Esophagus squamous epithelium (tissue), 4 donors: ENCODE measurements at regions not wholly inside any gene's neighbourhood (a gene's known extent, or its start where the extent isn't known, plus 50 kb on each side); places are given as distances from the start of the nearest gene placed in this dataset.

Experiments used
- POLR2A ChIP-seq, 4 donors: fragments of 450-650 bp; IDR thresholded peaks; one replicate each; pipeline ENCODE4 v1.6.1; 2017; ENCODE audit warnings: antibody characterized with exemption in 4 of 4, mild to moderate bottlenecking in 4 of 4, moderate library complexity in 3 of 4
- TF ChIP-seq, protein P1 (sequence below), 6 experiments: fragments of 450-650 bp in 4 of 6; fragments of 200-600 bp in 2 of 6; sonication (generic) in 2 of 6; IDR thresholded peaks; one replicate each; pipeline ENCODE4 v1.5.1; 2016 to 2019; ENCODE audit warnings: antibody characterized with exemption in 6 of 6, mild to moderate bottlenecking in 4 of 6, moderate library complexity in 4 of 6

DNA sequence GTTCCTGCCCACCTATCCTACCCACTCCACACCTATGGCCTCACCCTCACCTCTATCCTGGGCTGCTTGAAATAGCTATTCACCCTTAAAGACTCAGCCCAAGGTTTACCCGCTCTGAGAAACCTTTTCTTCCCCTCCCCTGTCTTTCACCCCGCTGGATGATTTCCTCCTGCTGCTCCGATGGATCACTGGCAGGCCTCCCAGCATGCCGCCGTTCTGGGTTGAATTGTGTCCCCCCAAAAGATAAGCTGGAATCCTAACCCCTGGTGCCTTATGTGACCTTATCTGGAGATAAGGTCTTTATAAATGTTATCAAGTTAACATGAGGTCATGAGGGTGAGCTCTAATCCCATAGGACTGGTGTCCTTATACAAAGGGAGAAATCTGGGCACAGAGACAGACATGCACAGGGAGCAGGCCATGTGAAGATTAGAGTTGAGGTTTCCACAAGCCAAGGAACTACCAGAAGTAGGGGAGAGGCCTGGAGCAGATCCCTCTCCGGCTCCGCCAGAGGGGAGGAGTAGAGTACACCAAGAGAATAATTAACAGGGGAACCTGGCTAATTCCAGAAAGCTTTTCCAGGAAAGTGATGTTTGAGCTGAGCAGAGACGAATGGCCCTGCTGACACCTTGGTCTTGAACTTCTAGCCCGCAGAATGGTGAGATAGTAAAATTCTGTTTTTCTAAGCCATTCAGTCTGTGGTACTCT lies 110.0 kb upstream of the SERBP1 start:
- no peak for TF ChIP-seq POLR2A (IDR thresholded peaks at IDR 0.05)
- TF ChIP-seq, protein P1, sequence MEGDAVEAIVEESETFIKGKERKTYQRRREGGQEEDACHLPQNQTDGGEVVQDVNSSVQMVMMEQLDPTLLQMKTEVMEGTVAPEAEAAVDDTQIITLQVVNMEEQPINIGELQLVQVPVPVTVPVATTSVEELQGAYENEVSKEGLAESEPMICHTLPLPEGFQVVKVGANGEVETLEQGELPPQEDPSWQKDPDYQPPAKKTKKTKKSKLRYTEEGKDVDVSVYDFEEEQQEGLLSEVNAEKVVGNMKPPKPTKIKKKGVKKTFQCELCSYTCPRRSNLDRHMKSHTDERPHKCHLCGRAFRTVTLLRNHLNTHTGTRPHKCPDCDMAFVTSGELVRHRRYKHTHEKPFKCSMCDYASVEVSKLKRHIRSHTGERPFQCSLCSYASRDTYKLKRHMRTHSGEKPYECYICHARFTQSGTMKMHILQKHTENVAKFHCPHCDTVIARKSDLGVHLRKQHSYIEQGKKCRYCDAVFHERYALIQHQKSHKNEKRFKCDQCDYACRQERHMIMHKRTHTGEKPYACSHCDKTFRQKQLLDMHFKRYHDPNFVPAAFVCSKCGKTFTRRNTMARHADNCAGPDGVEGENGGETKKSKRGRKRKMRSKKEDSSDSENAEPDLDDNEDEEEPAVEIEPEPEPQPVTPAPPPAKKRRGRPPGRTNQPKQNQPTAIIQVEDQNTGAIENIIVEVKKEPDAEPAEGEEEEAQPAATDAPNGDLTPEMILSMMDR (IDR thresholded peaks at IDR 0.05) = no peak
